ENCODE measurements at regions not wholly inside any gene's neighbourhood (a gene's known extent, or its start where the extent isn't known, plus 50 kb on each side); places are given as distances from the start of the nearest gene placed in this dataset.

DNA sequence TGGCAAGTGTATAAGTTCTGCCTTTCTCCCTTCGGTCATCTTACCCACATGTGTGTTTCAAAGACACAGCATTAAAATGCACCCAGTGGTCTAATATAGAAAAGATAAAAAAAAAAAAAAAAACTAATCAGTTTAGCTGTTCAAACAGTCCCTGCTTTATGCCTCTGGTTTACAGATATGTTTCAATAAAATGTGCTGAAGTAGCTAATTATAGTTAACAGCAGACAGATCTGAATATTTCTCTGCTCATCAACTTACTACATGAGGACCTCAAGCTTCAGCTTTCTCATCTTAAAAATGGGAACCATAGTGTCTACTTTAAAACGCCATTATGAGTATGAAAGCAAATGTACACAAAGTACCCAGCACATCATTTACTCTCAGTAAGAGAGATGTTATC, 280.6 kb upstream of the DEFB112 start:
- TF ChIP-seq, protein P1, sequence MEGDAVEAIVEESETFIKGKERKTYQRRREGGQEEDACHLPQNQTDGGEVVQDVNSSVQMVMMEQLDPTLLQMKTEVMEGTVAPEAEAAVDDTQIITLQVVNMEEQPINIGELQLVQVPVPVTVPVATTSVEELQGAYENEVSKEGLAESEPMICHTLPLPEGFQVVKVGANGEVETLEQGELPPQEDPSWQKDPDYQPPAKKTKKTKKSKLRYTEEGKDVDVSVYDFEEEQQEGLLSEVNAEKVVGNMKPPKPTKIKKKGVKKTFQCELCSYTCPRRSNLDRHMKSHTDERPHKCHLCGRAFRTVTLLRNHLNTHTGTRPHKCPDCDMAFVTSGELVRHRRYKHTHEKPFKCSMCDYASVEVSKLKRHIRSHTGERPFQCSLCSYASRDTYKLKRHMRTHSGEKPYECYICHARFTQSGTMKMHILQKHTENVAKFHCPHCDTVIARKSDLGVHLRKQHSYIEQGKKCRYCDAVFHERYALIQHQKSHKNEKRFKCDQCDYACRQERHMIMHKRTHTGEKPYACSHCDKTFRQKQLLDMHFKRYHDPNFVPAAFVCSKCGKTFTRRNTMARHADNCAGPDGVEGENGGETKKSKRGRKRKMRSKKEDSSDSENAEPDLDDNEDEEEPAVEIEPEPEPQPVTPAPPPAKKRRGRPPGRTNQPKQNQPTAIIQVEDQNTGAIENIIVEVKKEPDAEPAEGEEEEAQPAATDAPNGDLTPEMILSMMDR (IDR thresholded peaks at IDR 0.05), result no peak
- TF ChIP-seq POLR2AphosphoS5 (IDR thresholded peaks at IDR 0.05) (no peak), POLR2A (IDR thresholded peaks at IDR 0.05) (no peak)
